GM12891 (cell line): ENCODE measurements at regions not wholly inside any gene's neighbourhood (a gene's known extent, or its start where the extent isn't known, plus 50 kb on each side); places are given as distances from the start of the nearest gene placed in this dataset.

ENCODE experiments used
- PAX5 ChIP-seq: IDR thresholded peaks from 2 replicates; pipeline ENCODE4 v1.6.1; 2011; ENCODE audit warnings: low read length, moderate library complexity, mild to moderate bottlenecking; ENCODE audit not compliant: insufficient read depth, severe bottlenecking
- POLR2A ChIP-seq: IDR thresholded peaks from 2 replicates; pipeline ENCODE4 v1.6.1; 2011; ENCODE audit warnings: low read depth, low read length, control low read depth
- POLR2AphosphoS5 ChIP-seq: IDR thresholded peaks from 2 replicates; pipeline ENCODE4 v1.6.1; 2011; ENCODE audit warnings: low read depth, low read length, control low read depth
- POU2F2 ChIP-seq: IDR thresholded peaks from 2 replicates; pipeline ENCODE4 v1.6.1; 2011; ENCODE audit warnings: low read depth, mild to moderate bottlenecking, control low read depth, low read length, moderate library complexity
- SPI1 ChIP-seq: IDR thresholded peaks from 2 replicates; pipeline ENCODE4 v1.6.1; 2011; ENCODE audit warnings: low read depth, low read length, control low read depth
- TAF1 ChIP-seq: IDR thresholded peaks from 2 replicates; pipeline ENCODE4 v1.6.1; 2011; ENCODE audit warnings: low read depth, low read length, control low read depth

GRCh38 chr6:47102331-47102730, 60.2 kb upstream of the ADGRF1 start:
- TF ChIP-seq POLR2A (no peak), POLR2AphosphoS5 (no peak), TAF1 (no peak), SPI1 (no peak), POU2F2 (no peak), PAX5 (no peak)
